ENCODE measurements at regions not wholly inside any gene's neighbourhood (a gene's known extent, or its start where the extent isn't known, plus 50 kb on each side); places are given as distances from the start of the nearest gene placed in this dataset.

- TF ChIP-seq, protein P1, sequence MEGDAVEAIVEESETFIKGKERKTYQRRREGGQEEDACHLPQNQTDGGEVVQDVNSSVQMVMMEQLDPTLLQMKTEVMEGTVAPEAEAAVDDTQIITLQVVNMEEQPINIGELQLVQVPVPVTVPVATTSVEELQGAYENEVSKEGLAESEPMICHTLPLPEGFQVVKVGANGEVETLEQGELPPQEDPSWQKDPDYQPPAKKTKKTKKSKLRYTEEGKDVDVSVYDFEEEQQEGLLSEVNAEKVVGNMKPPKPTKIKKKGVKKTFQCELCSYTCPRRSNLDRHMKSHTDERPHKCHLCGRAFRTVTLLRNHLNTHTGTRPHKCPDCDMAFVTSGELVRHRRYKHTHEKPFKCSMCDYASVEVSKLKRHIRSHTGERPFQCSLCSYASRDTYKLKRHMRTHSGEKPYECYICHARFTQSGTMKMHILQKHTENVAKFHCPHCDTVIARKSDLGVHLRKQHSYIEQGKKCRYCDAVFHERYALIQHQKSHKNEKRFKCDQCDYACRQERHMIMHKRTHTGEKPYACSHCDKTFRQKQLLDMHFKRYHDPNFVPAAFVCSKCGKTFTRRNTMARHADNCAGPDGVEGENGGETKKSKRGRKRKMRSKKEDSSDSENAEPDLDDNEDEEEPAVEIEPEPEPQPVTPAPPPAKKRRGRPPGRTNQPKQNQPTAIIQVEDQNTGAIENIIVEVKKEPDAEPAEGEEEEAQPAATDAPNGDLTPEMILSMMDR (IDR thresholded peaks at IDR 0.05), result no peak
- no peak for TF ChIP-seq POLR2A (IDR thresholded peaks at IDR 0.05)
Observed at GRCh38 chrX:150239946-150240642, 123.0 kb upstream of the MAMLD1 start.
